HG02938 (cell line): ENCODE measurements at regions not wholly inside any gene's neighbourhood (a gene's known extent, or its start where the extent isn't known, plus 50 kb on each side); places are given as distances from the start of the nearest gene placed in this dataset.

Experiments used
- ATAC-seq: cut with Tn5 transposase; IDR thresholded peaks from one replicate; pipeline ENCODE4 v1.9.1; 2021; ENCODE audit warnings: mild to moderate bottlenecking, moderate library complexity; ENCODE audit not compliant: unreplicated experiment

DNA sequence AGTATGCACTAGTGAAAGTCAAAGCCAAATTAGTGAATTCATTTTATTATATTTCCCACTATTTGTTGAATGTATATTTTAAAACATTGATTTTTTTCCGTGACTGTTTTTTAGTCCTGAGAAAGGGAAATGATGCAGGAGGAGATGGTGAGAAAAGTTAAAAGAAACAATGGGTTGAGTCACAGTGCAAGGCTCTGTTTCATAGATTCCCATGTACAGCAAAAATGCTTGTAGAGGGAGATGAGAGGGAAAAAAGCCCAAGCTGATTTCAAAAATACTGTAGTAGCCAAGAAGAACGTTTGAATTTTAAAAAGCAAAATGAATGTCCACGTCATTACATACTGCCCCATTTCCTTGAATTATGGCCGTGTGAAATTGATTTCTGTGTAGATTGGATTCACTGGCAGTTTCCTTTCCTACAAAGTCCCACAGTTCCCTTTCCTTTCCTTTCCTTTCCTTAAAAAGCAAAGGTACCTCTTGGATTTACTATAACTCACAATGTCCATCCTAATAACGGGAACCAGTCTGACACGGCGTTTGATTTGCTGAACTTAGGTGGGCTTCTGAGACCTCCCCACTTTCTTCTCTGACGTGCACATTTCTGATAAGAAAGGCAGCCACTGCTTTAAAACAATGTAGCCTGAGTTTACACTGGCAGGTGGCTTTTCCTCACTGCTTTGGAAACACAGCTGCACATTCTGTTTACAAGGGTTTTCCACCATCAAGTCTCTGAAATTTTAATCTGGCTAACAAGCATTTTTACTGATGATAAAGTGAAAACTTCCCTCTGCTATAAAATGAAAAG lies 63.7 kb downstream of the SPCS3 start:
- no peak for ATAC-seq

DNA sequence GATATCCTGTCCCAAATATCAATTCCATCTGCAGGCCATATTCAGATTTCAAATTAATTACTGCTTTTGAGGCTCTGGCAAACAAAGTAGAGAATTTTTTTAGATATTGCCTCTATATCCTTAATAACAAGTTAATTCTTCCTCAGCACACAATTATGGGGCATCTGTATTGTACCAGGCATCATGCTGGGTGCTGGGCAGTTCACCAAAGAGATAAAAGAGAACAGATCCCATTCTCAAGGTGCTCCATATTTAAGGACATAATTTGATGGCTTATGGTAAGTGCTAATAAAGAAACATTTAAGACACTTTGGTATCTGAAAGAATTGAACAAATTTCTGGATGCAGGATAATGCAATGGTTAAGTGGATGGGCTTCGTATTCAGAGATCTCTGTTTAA lies 65.8 kb downstream of the SPCS3 start:
- no peak for ATAC-seq

DNA sequence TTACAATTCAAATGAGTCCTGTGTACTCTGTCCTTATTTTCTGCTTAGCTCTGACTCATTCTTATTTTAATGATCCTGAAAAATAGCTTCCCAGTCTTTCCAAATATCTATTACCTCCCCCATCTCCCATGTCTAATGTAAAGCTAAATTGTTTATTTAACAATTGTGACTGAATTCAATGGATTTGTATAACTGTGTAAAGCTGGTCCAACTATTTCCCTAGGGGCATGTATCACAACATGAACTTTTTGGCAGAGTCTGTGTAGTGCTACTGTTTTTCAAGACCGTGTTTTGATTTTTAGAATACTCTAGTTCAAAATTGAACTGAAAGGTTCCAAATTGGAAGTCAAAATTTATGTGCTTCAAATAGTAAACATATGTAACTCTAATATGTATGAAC lies 67.8 kb downstream of the SPCS3 start:
- no peak for ATAC-seq

DNA sequence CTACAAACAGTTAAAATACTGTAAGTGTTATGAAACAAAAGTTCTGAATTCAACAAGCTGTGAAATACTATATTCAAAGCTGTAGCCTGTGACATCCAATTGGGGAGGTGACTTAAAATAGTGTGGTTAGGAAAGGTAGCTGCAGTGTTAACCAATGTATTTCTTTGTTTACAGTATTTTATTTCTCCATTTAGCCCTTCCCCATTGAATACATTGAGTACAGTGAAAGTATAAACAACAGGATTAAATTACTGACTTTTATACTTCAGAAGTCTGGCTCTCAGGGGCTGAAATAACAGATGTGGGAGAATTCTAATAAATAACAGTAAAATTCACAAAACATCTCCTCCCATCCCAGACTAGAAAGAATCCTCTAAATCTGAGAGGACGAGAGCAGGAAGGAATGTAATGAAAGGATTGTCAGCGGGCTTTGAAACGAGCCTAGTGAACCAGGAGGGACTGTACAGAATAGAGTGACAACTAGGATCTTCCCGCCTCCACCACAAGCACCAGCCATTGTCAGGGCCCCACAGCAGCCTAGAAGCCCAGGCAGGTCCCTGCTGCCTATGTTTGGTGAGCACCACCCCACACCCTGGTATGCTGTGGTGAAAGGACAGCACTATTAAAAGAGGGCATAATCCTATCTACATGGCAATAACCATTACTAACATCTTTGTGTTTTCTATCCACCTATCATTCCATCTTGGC lies 73.7 kb downstream of the SPCS3 start:
- no peak for ATAC-seq

DNA sequence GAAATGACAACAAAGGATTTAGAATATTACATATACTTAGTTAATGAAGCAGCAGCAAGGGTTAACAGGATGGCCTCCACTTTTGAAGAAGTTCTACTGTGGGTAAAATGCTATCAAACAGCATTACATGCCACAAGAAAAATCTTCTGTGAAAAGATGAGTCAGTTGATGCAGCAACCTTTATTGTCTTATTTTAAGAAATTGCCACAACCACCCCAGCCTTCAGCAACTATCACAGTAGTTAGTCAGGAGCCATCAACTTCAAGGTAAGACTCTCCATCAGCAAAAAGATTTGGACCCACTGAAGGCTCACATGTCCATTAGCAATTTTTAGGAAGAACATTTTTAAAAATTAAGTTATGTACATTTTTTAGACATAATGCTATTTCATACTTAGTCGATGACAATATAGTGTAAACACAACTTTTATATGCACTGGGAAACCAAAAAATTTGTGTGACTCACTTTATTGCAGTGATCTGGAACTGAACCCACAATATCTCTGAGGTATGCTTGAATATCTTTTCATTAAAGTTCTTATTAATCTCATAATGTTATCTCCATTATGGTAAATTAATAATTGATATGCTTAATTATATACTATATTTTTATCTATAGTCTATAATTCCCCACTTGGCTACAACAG lies 81.2 kb downstream of the SPCS3 start:
- ATAC-seq: no peak

- no peak for ATAC-seq
Observed at GRCh38 chr4:176404621-176405020, 84.9 kb downstream of the SPCS3 start.

- no peak for ATAC-seq
Observed at GRCh38 chr4:176406297-176406696, 86.5 kb downstream of the SPCS3 start.

GRCh38 chr4:176406736-176407135 lies 87.0 kb downstream of the SPCS3 start:
- no peak for ATAC-seq

DNA sequence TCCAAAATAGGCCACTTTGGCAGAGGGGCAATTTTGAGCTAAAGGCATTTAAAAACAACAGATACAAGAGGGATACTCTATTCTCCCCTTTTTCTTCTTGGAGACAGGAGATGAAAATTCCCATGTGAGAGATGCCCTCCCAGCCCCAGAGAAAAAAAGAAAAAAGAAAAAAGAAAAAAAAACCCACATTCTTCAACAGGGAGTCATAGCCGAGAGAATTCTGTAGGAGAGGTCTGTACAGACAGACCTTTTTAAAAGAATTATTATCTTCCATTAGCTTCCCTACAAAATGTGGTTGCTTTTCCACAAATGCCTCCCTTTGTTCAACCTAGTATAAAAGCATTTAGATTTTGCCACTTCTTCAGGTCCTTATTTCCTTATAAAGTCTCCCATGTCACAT lies 89.9 kb downstream of the SPCS3 start:
- ATAC-seq: no peak

- peak; percentile 77 for ATAC-seq
Observed at GRCh38 chr4:176413171-176413570, 93.4 kb downstream of the SPCS3 start.

GRCh38 chr4:176422001-176422400 lies 102.2 kb downstream of the SPCS3 start:
- no peak for ATAC-seq

- no peak for ATAC-seq
Observed at GRCh38 chr4:176422511-176422910, 102.7 kb downstream of the SPCS3 start.

DNA sequence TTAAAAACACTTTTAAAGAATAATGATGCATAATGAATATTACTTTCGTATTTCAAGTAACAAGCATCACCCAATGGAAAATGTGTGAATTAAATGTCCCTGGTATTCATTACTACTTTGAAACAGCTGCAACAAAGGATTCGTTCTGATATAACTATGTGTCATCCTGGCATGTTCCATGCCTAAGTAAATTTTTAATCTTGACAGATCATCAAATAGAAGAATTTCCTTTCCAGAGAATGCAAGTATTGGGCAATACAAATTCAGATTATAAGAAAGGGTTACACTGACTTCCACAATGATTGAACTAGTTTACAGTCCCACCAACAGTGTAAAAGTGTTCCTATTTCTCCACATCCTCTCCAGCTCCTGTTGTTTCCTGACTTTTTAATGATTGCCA lies 105.3 kb downstream of the SPCS3 start:
- no peak for ATAC-seq

DNA sequence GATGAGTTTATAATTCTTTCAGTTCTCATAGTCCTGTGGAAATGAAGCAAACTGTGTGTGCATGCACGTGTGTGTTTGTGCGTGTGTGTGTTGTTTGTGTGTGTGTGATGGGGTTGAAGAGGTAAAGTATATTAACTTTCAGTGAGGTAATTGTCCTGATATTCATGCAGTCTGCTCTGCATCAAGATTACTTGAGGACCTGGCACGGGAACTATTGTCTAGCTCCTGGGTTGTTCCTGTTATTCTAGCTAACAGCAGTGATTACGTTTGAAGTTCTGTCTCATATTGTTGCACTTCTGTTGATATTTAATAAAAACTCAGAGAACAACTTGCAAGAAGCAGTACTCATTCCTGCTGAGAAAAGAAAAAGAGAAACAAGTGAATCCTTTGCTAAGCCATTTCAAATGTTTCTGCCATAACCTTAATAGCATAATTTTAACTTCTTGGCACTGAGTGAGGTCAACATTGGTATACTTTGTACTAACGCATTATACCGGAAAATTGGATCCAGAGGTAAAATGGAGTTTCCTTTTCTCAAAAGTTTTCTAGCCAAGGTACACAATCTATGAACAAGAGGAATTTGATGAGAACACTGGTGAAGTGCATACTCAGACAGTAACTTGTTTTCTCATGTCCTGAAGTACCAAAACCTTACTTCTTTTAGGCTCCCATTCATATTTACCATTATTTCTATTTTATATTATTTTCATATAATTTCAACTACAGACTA lies 113.2 kb downstream of the SPCS3 start:
- ATAC-seq: no peak

- no peak for ATAC-seq
Observed at GRCh38 chr4:176433983-176434382, 114.2 kb downstream of the SPCS3 start.

DNA sequence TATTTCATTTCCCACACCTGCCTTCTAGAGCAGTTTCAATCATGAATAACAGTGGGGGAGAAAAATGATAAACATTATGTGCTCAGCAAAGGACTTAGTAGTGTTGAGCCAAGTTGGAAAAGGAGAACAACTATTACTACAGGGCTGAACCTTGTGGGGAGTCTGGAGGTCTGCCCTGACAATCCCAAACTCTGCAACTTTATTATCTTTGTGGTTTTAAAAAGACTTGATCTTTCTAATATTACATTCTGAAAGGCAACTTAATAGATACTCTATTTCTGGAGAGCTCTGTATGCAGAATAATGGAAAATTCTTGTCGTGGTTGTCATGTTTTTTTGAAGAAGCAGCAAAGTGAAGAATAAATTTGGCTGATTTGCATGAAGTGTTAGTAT lies 116.1 kb downstream of the SPCS3 start:
- ATAC-seq: no peak

DNA sequence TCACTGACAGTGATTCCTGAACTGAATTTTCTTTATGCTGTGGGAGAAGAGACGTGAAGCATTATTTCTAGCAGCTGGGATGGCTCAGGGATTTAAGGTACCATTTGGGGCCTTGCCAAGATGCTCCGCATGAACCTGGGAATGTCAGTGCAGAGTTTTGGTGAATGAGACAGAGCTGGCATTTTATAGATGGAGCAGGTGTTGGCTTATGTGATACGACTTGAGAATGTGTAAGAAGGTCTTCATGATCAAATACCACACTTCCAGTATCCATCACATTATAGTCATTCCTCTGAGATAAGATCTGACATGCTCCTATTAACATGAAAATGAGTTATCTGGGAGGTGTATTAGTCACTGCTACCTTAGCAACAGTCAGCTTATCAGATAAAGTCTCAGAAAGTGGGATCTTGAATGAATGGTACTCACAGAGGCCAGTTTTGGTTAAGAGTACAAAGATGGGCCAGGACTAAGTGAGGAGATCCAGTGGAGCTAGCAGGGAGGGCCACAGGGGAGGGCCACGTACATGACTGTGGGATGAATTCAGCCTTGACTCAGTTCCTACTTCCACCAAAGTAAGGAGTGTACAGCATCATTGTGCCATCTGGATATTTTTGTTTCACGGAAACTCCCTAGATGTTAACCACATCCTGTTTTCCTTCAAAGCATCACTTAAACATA lies 116.7 kb downstream of the SPCS3 start:
- ATAC-seq: peak; percentile 54

- ATAC-seq: no peak
Observed at GRCh38 chr4:176437756-176438155, 118.0 kb downstream of the SPCS3 start.

GRCh38 chr4:176438401-176438800 lies 118.6 kb downstream of the SPCS3 start:
- ATAC-seq: no peak

- ATAC-seq: no peak
Observed at GRCh38 chr4:176439611-176440010, 119.8 kb downstream of the SPCS3 start.

- no peak for ATAC-seq
Observed at GRCh38 chr4:176440698-176441097, 120.9 kb downstream of the SPCS3 start.
